Activated naive CD8-positive, alpha-beta T cell treated with anti-CD3 and anti-CD28 coated beads, Interleukin-2, amount 50 U/mL, for 16 hours (primary cell): ENCODE measurements at regions not wholly inside any gene's neighbourhood (a gene's known extent, or its start where the extent isn't known, plus 50 kb on each side); places are given as distances from the start of the nearest gene placed in this dataset.

Experiments
- DNase-seq: peaks from one replicate; pipeline ENCODE4 v3.0.0-alpha.2; 2020; ENCODE audit warnings: low read depth, low spot score

GRCh38 chr2:211225784-211226183 lies 669.4 kb downstream of the CPS1 start:
- no peak for DNase-seq

- DNase-seq, result no peak
These were observed 672.2 kb downstream of the CPS1 start for GRCh38 chr2:211228559-211228958.

- DNase-seq, result no peak
These were observed 681.3 kb downstream of the CPS1 start for GRCh38 chr2:211237586-211238275.

GRCh38 chr2:211241891-211242290 lies 685.5 kb downstream of the CPS1 start:
- no peak for DNase-seq

- no peak for DNase-seq
These were observed 691.4 kb downstream of the CPS1 start for GRCh38 chr2:211247751-211248150.

- no peak for DNase-seq
These were observed 692.4 kb downstream of the CPS1 start for GRCh38 chr2:211248841-211249240.

- no peak for DNase-seq
These were observed 694.6 kb downstream of the CPS1 start for GRCh38 chr2:211251016-211251415.

GRCh38 chr2:211258646-211259335 lies 702.4 kb downstream of the CPS1 start:
- no peak for DNase-seq

GRCh38 chr2:211259831-211260476 lies 703.6 kb downstream of the CPS1 start:
- no peak for DNase-seq

GRCh38 chr2:211270257-211270656 lies 713.9 kb downstream of the CPS1 start:
- no peak for DNase-seq

- DNase-seq, result no peak
These were observed 725.2 kb downstream of the CPS1 start for GRCh38 chr2:211281430-211282073.

- DNase-seq, result no peak
These were observed 746.3 kb downstream of the CPS1 start for GRCh38 chr2:211302676-211303075.

- DNase-seq, result no peak
These were observed 750.5 kb downstream of the CPS1 start for GRCh38 chr2:211306929-211307328.
